ENCODE measurements at regions not wholly inside any gene's neighbourhood (a gene's known extent, or its start where the extent isn't known, plus 50 kb on each side); places are given as distances from the start of the nearest gene placed in this dataset.

GRCh38 chr1:245058882-245059281 is 95.9 kb upstream of the KIF26B start:
- TF ChIP-seq CTCF (IDR thresholded peaks at IDR 0.05) (no peak), POLR2A (IDR thresholded peaks at IDR 0.05) (no peak)

All from body of pancreas (tissue), 4 donors.